ENCODE measurements at regions not wholly inside any gene's neighbourhood (a gene's known extent, or its start where the extent isn't known, plus 50 kb on each side); places are given as distances from the start of the nearest gene placed in this dataset.
"Not testable (repeated sequence)": the region's sequence is repeated elsewhere in the genome, so short reads cannot be mapped to it uniquely, and the experiment has no call there.

- not testable (repeated sequence) for DNase-seq (ENCODE audit: low read depth in 2 of 2)
Measured at GRCh38 chr19:14283813-14284520, 78.0 kb upstream of the ADGRL1 start.

GRCh38 chr19:14279270-14279669 lies 73.3 kb upstream of the ADGRL1 start:
- not testable (repeated sequence) for DNase-seq (ENCODE audit: low read depth in 2 of 2)

GRCh38 chr19:14277608-14278007 lies 71.6 kb upstream of the ADGRL1 start:
- no peak for DNase-seq (ENCODE audit: low read depth in 2 of 2)

GRCh38 chr19:14275823-14276222 lies 69.9 kb upstream of the ADGRL1 start:
- DNase-seq (ENCODE audit: low read depth in 2 of 2): not testable (repeated sequence)

GRCh38 chr19:14272623-14273022 lies 66.7 kb upstream of the ADGRL1 start:
- no peak for DNase-seq (ENCODE audit: low read depth in 2 of 2)

DNA sequence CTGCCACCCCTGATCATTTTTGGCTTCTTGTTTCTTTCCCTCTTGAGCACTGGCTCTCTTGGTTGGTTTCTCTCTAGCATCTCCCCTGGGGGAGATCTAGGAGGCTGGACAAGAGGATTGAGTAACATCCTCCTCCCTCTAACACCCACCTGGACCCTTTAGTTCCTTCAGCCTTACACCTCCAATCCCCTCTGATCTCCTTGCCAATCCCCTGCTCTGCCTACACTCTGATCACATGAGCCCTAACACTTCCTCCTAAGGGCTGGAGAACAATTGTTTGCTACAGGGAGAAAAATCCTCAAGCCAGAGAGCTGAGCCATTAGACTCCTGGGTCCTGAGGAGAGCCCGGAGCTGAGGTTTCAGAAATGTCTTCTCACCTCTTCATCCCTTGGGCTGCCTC lies 65.9 kb upstream of the ADGRL1 start:
- DNase-seq (ENCODE audit: low read depth in 2 of 2): no peak

- DNase-seq (ENCODE audit: low read depth in 2 of 2): not testable (repeated sequence)
Measured at GRCh38 chr19:14270557-14270956, 64.6 kb upstream of the ADGRL1 start.

GRCh38 chr19:14267224-14267741 lies 61.3 kb upstream of the ADGRL1 start:
- DNase-seq (ENCODE audit: low read depth in 2 of 2): no peak

GRCh38 chr19:14266208-14266607 lies 60.2 kb upstream of the ADGRL1 start:
- DNase-seq (ENCODE audit: low read depth in 2 of 2): not testable (repeated sequence)

DNA sequence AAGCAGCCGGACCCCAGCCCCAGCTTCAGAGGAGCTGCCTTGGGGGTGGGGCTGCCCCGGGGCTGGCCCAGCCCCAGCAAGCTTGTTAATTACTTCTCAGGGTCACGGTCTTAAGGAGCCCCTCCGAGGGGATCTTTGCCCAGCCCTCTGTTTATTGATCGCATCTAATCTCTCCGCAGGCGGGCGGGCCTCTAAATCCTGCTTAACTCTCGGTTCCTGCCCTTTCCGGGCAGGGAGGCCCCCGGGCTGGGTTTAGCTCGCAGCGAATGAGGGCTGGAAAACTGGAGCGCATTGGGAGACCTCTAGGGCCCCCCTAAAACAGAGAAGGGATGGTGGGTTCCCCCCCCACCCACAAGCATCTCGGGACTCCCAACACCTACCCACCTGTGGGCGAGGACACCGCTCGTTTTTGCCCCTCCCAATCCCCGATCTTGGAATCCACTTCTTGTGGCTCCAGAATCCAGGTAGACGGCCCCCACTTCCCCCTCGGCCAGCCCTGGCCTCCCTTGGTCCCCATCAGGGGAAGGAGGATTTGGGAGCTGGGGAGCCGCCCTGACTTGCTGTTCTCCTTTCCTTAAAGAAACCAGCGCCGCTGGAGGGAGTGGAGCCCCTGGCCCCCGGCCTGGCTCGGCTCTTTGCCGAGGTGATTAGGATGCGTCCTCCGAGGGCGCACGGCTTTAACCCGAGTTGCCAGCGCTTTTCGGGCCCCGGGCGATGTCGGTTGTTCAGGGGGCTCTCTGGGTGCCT lies 59.5 kb upstream of the ADGRL1 start:
- no peak for DNase-seq (ENCODE audit: low read depth in 2 of 2)

- DNase-seq (ENCODE audit: low read depth in 2 of 2): not testable (repeated sequence)
Measured at GRCh38 chr19:14255902-14256649, 50.1 kb upstream of the ADGRL1 start.
